SK-N-SH (cell line): ENCODE measurements at regions not wholly inside any gene's neighbourhood (a gene's known extent, or its start where the extent isn't known, plus 50 kb on each side); places are given as distances from the start of the nearest gene placed in this dataset.

Experiments
- CTCF ChIA-PET: fragments of 300-600, 350-600 bp; formaldehyde crosslinking; extraction: SDS; loops from one replicate; lab custom pipeline; 2021; lab: Yijun Ruan, JAX
- POLR2A ChIA-PET: fragments of 350-600 bp; sonication (Branson Sonifier 250); formaldehyde crosslinking; extraction: SDS; loops from one replicate; lab custom pipeline; 2020; ENCODE audit warnings: antibody characterized with exemption, inconsistent platforms; lab: Yijun Ruan, JAX
- DNase-seq: peaks from one replicate; pipeline ENCODE4 v3.0.0; 2012
- H2AFZ ChIP-seq: fragments of 200-600 bp; sonication (generic); 2 replicates; pipeline ENCODE4 v1.8.1; 2016; ENCODE audit warnings: antibody characterized with exemption, mild to moderate bottlenecking, low read depth
- H3F3A ChIP-seq: fragments of 200-600 bp; sonication (generic); replicated peaks from 2 replicates; pipeline ENCODE3; 2016; ENCODE audit warnings: antibody characterized with exemption, mild to moderate bottlenecking; ENCODE audit not compliant: insufficient read depth
- H3K27ac ChIP-seq, 2 experiments: fragments of 200-500 bp in 1 of 2; fragments of 200-600 bp in 1 of 2; sonication (Bioruptor generic) in 1 of 2; sonication (generic), shearing (Covaris generic) in 1 of 2; 2 replicates each; pipeline versions ENCODE4 v1.5.1 to v1.6.1; 2014 to 2016; ENCODE audit warnings: low read depth in 2 of 2, inconsistent platforms in 1 of 2, low read length in 1 of 2, mild to moderate bottlenecking in 1 of 2, mixed read lengths in 1 of 2
- H3K27me3 ChIP-seq: fragments of 200-600 bp; sonication (generic), shearing (Covaris generic); 2 replicates; pipeline ENCODE4 v1.6.1; 2016; ENCODE audit warnings: mixed run types; ENCODE audit not compliant: insufficient read depth
- H3K36me3 ChIP-seq, 2 experiments: fragments of 200-500 bp in 1 of 2; fragments of 200-600 bp in 1 of 2; sonication (Bioruptor generic) in 1 of 2; sonication (generic) in 1 of 2; replicated peaks in 1 of 2; 2 replicates each; pipeline versions ENCODE3 to v1.5.1; 2014 to 2016; ENCODE audit warnings: low read length in 1 of 2, mild to moderate bottlenecking in 1 of 2; ENCODE audit not compliant: insufficient read depth in 2 of 2, control insufficient read depth in 1 of 2
- H3K4me1 ChIP-seq, 2 experiments: fragments of 200-500 bp in 1 of 2; fragments of 200-600 bp in 1 of 2; sonication (Bioruptor generic) in 1 of 2; sonication (generic), shearing (Covaris generic) in 1 of 2; 2 replicates each; pipeline versions ENCODE4 v1.5.1 to v1.6.1; 2014 to 2016; ENCODE audit warnings: low read depth in 1 of 2, low read length in 1 of 2, mixed run types in 1 of 2; ENCODE audit not compliant: insufficient read depth in 2 of 2, control insufficient read depth in 1 of 2
- H3K4me2 ChIP-seq: fragments of 200-600 bp; sonication (generic), shearing (Covaris generic); 2 replicates; pipeline ENCODE4 v1.6.1; 2017; ENCODE audit warnings: mixed run types
- H3K4me3 ChIP-seq, 2 experiments: fragments of 200-500 bp in 1 of 2; fragments of 200-600 bp in 1 of 2; sonication (Bioruptor generic) in 1 of 2; sonication (generic), shearing (Covaris generic) in 1 of 2; 2 replicates each; pipeline versions ENCODE4 v1.5.1 to v1.8.1; 2014 to 2016; ENCODE audit warnings: low read depth in 2 of 2, inconsistent platforms in 1 of 2, low read length in 1 of 2, mild to moderate bottlenecking in 1 of 2, mixed read lengths in 1 of 2, moderate library complexity in 1 of 2
- H3K79me2 ChIP-seq: fragments of 200-600 bp; sonication (generic); 2 replicates; pipeline ENCODE4 v1.8.1; 2017; ENCODE audit warnings: mild to moderate bottlenecking; ENCODE audit not compliant: insufficient read depth
- H3K9ac ChIP-seq: fragments of 200-600 bp; sonication (generic); 2 replicates; pipeline ENCODE4 v1.6.1; 2017; ENCODE audit warnings: mixed run types
- H3K9me2 ChIP-seq: fragments of 200-600 bp; sonication (generic); 2 replicates; pipeline ENCODE4 v1.6.1; 2017; ENCODE audit warnings: mixed run types
- H3K9me3 ChIP-seq: fragments of 200-600 bp; sonication (generic); 2 replicates; pipeline ENCODE4 v1.6.1; 2017; ENCODE audit warnings: mixed run types, mild to moderate bottlenecking, moderate library complexity
- H4K20me1 ChIP-seq: fragments of 200-600 bp; sonication (generic); 2 replicates; pipeline ENCODE4 v1.6.1; 2017; ENCODE audit warnings: mild to moderate bottlenecking, mixed run types; ENCODE audit not compliant: insufficient read depth
- CHD2 ChIP-seq: fragments of 150-350 bp; IDR thresholded peaks from 2 replicates; pipeline ENCODE4 v1.6.1; 2018; ENCODE audit warnings: low read length; ENCODE audit not compliant: partially characterized antibody
- EZH2phosphoT487 ChIP-seq: fragments of 200-600 bp; sonication (generic); IDR thresholded peaks from 2 replicates; pipeline ENCODE4 v1.6.1; 2017; ENCODE audit warnings: low read depth, mixed run types, mild to moderate bottlenecking, antibody characterized with exemption, moderate library complexity, borderline replicate concordance
- FOXJ3 ChIP-seq: sonication (generic); formaldehyde crosslinking; IDR thresholded peaks from 2 replicates; pipeline ENCODE4 v1.5.1; 2020; ENCODE audit warnings: mild to moderate bottlenecking, missing genetic modification reagents
- FOXM1 ChIP-seq: IDR thresholded peaks from 2 replicates; pipeline ENCODE4 v1.4.0; 2012; ENCODE audit warnings: low read depth, mild to moderate bottlenecking
- MEF2A ChIP-seq: IDR thresholded peaks from 2 replicates; pipeline ENCODE4 v1.4.0; 2012; ENCODE audit warnings: low read depth, borderline replicate concordance
- MXI1 ChIP-seq: IDR thresholded peaks from 2 replicates; pipeline ENCODE4 v1.6.1; 2012; ENCODE audit warnings: mild to moderate bottlenecking, low read depth, low read length, improper control_type of control experiment
- NFIC ChIP-seq: IDR thresholded peaks from 2 replicates; pipeline ENCODE4 v1.4.0; 2012; ENCODE audit warnings: borderline replicate concordance
- NRF1 ChIP-seq: IDR thresholded peaks from 2 replicates; pipeline ENCODE4 v1.6.1; 2012; ENCODE audit warnings: low read depth, mild to moderate bottlenecking, low read length
- SMC3 ChIP-seq: IDR thresholded peaks from 2 replicates; pipeline ENCODE4 v1.6.1; 2012; ENCODE audit warnings: low read depth, low read length, improper control_type of control experiment
- TEAD4 ChIP-seq: IDR thresholded peaks from 2 replicates; pipeline ENCODE4 v1.4.0; 2012; ENCODE audit warnings: mild to moderate bottlenecking, borderline replicate concordance; ENCODE audit not compliant: insufficient read depth
- YY1 ChIP-seq: IDR thresholded peaks from 2 replicates; pipeline ENCODE4 v1.4.0; 2012; ENCODE audit warnings: low read depth, mild to moderate bottlenecking
- TF ChIP-seq, protein P1 (sequence below): IDR thresholded peaks from 2 replicates; pipeline ENCODE4; 2012
- TF ChIP-seq, protein P2 (sequence below): IDR thresholded peaks from 2 replicates; pipeline ENCODE4 v1.4.0; 2012; ENCODE audit warnings: low read depth, borderline replicate concordance
- TF ChIP-seq, protein P3 (sequence below): IDR thresholded peaks from 2 replicates; pipeline ENCODE4 v1.6.1; 2012; ENCODE audit warnings: mild to moderate bottlenecking, low read depth, low read length, moderate library complexity
- TF ChIP-seq, protein P4 (sequence below): IDR thresholded peaks from 2 replicates; pipeline ENCODE4 v1.4.0; 2012; ENCODE audit warnings: low read depth, borderline replicate concordance
- TF ChIP-seq, protein P5 (sequence below): fragments of 150-350 bp; IDR thresholded peaks from 2 replicates; pipeline ENCODE4 v1.6.1; 2017; ENCODE audit warnings: antibody characterized with exemption, low read length, low read depth, borderline replicate concordance

DNA sequence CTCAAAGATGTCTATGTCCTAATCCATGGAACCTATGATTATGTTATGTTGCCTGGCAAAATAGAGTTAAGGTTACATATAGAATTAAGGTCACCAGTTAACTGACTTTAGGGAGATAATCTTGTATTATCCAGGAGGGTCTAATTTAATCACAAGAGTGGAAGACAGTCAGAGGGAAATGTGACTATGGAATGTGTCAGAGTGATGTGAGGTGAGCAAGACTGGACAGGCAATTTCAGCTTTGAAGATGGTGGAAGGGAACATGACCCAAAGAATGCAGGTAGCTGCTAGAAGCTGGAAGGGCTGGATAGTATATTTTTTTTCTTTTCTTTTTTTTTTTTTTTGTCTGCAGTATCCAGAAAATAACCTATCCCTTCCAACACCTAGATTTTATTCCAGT, 241.7 kb upstream of the NEGR1 start:
- ChIA-PET CTCF (interaction anchor here (0.6 kb wide), 1 partner anchor 144 kb away, joined by 3 read pairs; no protein-coding TSS in a partner anchor), POLR2A (no interaction called here)
- Histone ChIP-seq H3K9me2 (no peaks in the 10 kb centered on the region), H3K27ac (no peak overlapping the region), H3K36me3 (no peaks in the 10 kb centered on the region), H3K79me2 (no peaks in the 10 kb centered on the region), H3K4me2 (no peak overlapping the region), H3F3A (no peaks in the 10 kb centered on the region), H3K4me3 (no peak overlapping the region), H3K9me3 (no peaks in the 10 kb centered on the region), H4K20me1 (no peaks in the 10 kb centered on the region), H3K4me1 (no peaks in the 10 kb centered on the region), H2AFZ (no peak overlapping the region), H3K27me3 (no peaks in the 10 kb centered on the region), H3K9ac (no peak overlapping the region)
- DNase-seq: no peak
- TF ChIP-seq CHD2: no peak
- no peak for TF ChIP-seq MEF2A
- no peak for TF ChIP-seq SMC3
- TF ChIP-seq FOXJ3 (CRISPR knock-in tag): no peak
- TF ChIP-seq, protein P1, sequence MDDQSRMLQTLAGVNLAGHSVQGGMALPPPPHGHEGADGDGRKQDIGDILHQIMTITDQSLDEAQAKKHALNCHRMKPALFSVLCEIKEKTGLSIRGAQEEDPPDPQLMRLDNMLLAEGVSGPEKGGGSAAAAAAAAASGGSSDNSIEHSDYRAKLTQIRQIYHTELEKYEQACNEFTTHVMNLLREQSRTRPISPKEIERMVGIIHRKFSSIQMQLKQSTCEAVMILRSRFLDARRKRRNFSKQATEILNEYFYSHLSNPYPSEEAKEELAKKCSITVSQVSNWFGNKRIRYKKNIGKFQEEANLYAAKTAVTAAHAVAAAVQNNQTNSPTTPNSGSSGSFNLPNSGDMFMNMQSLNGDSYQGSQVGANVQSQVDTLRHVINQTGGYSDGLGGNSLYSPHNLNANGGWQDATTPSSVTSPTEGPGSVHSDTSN: no peak
- TF ChIP-seq EZH2phosphoT487: no peak
- no peak for TF ChIP-seq YY1
- TF ChIP-seq, protein P2, sequence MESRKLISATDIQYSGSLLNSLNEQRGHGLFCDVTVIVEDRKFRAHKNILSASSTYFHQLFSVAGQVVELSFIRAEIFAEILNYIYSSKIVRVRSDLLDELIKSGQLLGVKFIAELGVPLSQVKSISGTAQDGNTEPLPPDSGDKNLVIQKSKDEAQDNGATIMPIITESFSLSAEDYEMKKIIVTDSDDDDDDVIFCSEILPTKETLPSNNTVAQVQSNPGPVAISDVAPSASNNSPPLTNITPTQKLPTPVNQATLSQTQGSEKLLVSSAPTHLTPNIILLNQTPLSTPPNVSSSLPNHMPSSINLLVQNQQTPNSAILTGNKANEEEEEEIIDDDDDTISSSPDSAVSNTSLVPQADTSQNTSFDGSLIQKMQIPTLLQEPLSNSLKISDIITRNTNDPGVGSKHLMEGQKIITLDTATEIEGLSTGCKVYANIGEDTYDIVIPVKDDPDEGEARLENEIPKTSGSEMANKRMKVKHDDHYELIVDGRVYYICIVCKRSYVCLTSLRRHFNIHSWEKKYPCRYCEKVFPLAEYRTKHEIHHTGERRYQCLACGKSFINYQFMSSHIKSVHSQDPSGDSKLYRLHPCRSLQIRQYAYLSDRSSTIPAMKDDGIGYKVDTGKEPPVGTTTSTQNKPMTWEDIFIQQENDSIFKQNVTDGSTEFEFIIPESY: no peak
- TF ChIP-seq FOXM1: no peak
- TF ChIP-seq, protein P3, sequence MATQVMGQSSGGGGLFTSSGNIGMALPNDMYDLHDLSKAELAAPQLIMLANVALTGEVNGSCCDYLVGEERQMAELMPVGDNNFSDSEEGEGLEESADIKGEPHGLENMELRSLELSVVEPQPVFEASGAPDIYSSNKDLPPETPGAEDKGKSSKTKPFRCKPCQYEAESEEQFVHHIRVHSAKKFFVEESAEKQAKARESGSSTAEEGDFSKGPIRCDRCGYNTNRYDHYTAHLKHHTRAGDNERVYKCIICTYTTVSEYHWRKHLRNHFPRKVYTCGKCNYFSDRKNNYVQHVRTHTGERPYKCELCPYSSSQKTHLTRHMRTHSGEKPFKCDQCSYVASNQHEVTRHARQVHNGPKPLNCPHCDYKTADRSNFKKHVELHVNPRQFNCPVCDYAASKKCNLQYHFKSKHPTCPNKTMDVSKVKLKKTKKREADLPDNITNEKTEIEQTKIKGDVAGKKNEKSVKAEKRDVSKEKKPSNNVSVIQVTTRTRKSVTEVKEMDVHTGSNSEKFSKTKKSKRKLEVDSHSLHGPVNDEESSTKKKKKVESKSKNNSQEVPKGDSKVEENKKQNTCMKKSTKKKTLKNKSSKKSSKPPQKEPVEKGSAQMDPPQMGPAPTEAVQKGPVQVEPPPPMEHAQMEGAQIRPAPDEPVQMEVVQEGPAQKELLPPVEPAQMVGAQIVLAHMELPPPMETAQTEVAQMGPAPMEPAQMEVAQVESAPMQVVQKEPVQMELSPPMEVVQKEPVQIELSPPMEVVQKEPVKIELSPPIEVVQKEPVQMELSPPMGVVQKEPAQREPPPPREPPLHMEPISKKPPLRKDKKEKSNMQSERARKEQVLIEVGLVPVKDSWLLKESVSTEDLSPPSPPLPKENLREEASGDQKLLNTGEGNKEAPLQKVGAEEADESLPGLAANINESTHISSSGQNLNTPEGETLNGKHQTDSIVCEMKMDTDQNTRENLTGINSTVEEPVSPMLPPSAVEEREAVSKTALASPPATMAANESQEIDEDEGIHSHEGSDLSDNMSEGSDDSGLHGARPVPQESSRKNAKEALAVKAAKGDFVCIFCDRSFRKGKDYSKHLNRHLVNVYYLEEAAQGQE: no peak
- TF ChIP-seq NRF1: no peak
- no peak for TF ChIP-seq MXI1
- TF ChIP-seq, protein P4, sequence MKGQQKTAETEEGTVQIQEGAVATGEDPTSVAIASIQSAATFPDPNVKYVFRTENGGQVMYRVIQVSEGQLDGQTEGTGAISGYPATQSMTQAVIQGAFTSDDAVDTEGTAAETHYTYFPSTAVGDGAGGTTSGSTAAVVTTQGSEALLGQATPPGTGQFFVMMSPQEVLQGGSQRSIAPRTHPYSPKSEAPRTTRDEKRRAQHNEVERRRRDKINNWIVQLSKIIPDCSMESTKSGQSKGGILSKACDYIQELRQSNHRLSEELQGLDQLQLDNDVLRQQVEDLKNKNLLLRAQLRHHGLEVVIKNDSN: no peak
- TF ChIP-seq NFIC: no peak
- no peak for TF ChIP-seq TEAD4
- TF ChIP-seq, protein P5, sequence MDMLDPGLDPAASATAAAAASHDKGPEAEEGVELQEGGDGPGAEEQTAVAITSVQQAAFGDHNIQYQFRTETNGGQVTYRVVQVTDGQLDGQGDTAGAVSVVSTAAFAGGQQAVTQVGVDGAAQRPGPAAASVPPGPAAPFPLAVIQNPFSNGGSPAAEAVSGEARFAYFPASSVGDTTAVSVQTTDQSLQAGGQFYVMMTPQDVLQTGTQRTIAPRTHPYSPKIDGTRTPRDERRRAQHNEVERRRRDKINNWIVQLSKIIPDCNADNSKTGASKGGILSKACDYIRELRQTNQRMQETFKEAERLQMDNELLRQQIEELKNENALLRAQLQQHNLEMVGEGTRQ: no peak
